Neural cell (in vitro differentiated cells): ENCODE measurements at regions not wholly inside any gene's neighbourhood (a gene's known extent, or its start where the extent isn't known, plus 50 kb on each side); places are given as distances from the start of the nearest gene placed in this dataset.

Experiments used
- EP300 ChIP-seq: fragments of 450-650 bp; conservative IDR thresholded peaks from 2 replicates; pipeline ENCODE4 v1.6.1; 2014; ENCODE audit warnings: antibody characterized with exemption, mild to moderate bottlenecking, moderate library complexity; ENCODE audit not compliant: poor library complexity, severe bottlenecking
- EZH2 ChIP-seq: fragments of 200-600, 300-800 bp; shearing (Covaris generic), sonication (generic); IDR thresholded peaks from 2 replicates; pipeline ENCODE4 v1.6.1; 2014; ENCODE audit warnings: antibody characterized with exemption, low read length, borderline replicate concordance, mild to moderate bottlenecking; ENCODE audit not compliant: insufficient read depth, poor library complexity, severe bottlenecking
- POLR2AphosphoS5 ChIP-seq: IDR thresholded peaks from 2 replicates; pipeline ENCODE4 v1.6.1; 2012
- TAF1 ChIP-seq: IDR thresholded peaks from 2 replicates; pipeline ENCODE4 v1.6.1; 2012; ENCODE audit warnings: low read depth
- TF ChIP-seq, protein P1 (sequence below): fragments of 450-650 bp; IDR thresholded peaks from 2 replicates; pipeline ENCODE4 v1.5.1; 2014; ENCODE audit warnings: antibody characterized with exemption, mild to moderate bottlenecking, moderate library complexity; ENCODE audit not compliant: poor library complexity, severe bottlenecking
- TF ChIP-seq, protein P2 (sequence below): IDR thresholded peaks from 2 replicates; pipeline ENCODE4 v1.6.1; 2012; ENCODE audit warnings: borderline replicate concordance

DNA sequence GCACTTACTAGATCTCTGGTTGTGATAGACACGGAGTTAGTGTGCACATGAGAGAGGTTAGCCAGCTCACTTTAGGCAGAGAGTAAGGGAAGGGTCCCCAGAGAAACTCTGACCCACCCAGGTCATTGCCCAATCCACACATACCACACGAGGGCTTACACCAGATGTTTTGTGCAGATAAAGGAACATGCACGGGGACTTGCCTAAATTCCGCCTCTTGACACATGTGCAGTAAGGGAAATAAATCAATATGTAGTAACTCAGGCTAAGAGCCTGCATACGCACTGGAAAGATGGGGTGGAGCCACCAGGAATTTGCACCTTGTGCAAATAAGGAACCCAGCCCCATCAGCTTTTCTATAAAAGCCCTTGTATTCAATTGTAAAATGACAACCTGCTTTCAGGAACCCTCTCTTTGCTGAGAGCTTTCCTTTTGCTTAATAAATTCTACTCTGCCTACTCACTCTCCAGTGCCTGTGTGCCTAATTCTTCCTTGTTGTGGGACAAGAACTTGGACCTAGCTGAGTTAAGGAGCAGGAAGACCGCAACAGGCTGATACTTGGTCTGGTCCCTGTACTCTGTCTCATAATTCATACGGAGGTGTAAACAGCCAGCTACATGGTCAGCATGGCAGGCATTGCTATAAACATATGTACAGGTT, 120.2 kb downstream of the EMP1 start:
- TF ChIP-seq, protein P1, sequence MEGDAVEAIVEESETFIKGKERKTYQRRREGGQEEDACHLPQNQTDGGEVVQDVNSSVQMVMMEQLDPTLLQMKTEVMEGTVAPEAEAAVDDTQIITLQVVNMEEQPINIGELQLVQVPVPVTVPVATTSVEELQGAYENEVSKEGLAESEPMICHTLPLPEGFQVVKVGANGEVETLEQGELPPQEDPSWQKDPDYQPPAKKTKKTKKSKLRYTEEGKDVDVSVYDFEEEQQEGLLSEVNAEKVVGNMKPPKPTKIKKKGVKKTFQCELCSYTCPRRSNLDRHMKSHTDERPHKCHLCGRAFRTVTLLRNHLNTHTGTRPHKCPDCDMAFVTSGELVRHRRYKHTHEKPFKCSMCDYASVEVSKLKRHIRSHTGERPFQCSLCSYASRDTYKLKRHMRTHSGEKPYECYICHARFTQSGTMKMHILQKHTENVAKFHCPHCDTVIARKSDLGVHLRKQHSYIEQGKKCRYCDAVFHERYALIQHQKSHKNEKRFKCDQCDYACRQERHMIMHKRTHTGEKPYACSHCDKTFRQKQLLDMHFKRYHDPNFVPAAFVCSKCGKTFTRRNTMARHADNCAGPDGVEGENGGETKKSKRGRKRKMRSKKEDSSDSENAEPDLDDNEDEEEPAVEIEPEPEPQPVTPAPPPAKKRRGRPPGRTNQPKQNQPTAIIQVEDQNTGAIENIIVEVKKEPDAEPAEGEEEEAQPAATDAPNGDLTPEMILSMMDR, result no peak
- TF ChIP-seq POLR2AphosphoS5 (no peak), TAF1 (no peak), EZH2 (no peak), EP300 (no peak)
- TF ChIP-seq, protein P2, sequence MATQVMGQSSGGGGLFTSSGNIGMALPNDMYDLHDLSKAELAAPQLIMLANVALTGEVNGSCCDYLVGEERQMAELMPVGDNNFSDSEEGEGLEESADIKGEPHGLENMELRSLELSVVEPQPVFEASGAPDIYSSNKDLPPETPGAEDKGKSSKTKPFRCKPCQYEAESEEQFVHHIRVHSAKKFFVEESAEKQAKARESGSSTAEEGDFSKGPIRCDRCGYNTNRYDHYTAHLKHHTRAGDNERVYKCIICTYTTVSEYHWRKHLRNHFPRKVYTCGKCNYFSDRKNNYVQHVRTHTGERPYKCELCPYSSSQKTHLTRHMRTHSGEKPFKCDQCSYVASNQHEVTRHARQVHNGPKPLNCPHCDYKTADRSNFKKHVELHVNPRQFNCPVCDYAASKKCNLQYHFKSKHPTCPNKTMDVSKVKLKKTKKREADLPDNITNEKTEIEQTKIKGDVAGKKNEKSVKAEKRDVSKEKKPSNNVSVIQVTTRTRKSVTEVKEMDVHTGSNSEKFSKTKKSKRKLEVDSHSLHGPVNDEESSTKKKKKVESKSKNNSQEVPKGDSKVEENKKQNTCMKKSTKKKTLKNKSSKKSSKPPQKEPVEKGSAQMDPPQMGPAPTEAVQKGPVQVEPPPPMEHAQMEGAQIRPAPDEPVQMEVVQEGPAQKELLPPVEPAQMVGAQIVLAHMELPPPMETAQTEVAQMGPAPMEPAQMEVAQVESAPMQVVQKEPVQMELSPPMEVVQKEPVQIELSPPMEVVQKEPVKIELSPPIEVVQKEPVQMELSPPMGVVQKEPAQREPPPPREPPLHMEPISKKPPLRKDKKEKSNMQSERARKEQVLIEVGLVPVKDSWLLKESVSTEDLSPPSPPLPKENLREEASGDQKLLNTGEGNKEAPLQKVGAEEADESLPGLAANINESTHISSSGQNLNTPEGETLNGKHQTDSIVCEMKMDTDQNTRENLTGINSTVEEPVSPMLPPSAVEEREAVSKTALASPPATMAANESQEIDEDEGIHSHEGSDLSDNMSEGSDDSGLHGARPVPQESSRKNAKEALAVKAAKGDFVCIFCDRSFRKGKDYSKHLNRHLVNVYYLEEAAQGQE, result no peak
